BE2C (cell line): ENCODE measurements at regions not wholly inside any gene's neighbourhood (a gene's known extent, or its start where the extent isn't known, plus 50 kb on each side); places are given as distances from the start of the nearest gene placed in this dataset.

Experiments
- DNase-seq: peaks from one replicate; pipeline ENCODE4 v3.0.0-alpha.2; 2020
- H3K27me3 ChIP-seq: fragments of 250-450 bp; sonication (Bioruptor Pico); 2 replicates; pipeline ENCODE4 v1.5.1; 2020; ENCODE audit warnings: mild to moderate bottlenecking
- H3K36me3 ChIP-seq: fragments of 250-450 bp; sonication (Bioruptor Pico); 2 replicates; pipeline ENCODE4 v1.5.1; 2020; ENCODE audit warnings: mild to moderate bottlenecking
- H3K4me1 ChIP-seq: fragments of 250-450 bp; sonication (Bioruptor Pico); 2 replicates; pipeline ENCODE4 v1.5.1; 2020
- H3K4me3 ChIP-seq: 2 replicates; pipeline ENCODE4 v1.5.1; 2011; ENCODE audit warnings: low read depth, low read length
- H3K9me3 ChIP-seq: fragments of 250-450 bp; sonication (Bioruptor Pico); 2 replicates; pipeline ENCODE4 v1.5.1; 2020
- CTCF ChIP-seq: IDR thresholded peaks from 2 replicates; pipeline ENCODE4 v1.5.1; 2012; ENCODE audit warnings: mild to moderate bottlenecking, low read depth, low read length

GRCh38 chr6:65876668-65877067 is 169.6 kb upstream of the EYS start:
- Histone ChIP-seq H3K9me3 (no peaks in the 10 kb centered on the region), H3K36me3 (no peaks in the 10 kb centered on the region), H3K27me3 (no peaks in the 10 kb centered on the region), H3K4me1 (no peaks in the 10 kb centered on the region), H3K4me3 (no peak overlapping the region)
- DNase-seq = no peak
- no peak for TF ChIP-seq CTCF

GRCh38 chr6:65852369-65852852 is 145.4 kb upstream of the EYS start:
- TF ChIP-seq CTCF = no peak
- Histone ChIP-seq H3K36me3 (no peaks in the 10 kb centered on the region), H3K4me1 (no peaks in the 10 kb centered on the region), H3K9me3 (no peaks in the 10 kb centered on the region; the same call in 1 of the 2 replicates), H3K4me3 (no peak overlapping the region), H3K27me3 (no peaks in the 10 kb centered on the region)
- no peak for DNase-seq

GRCh38 chr6:65830151-65830550 is 123.1 kb upstream of the EYS start:
- no peaks in the 10 kb centered on the region for H3K4me1 ChIP-seq
- DNase-seq = no peak
- H3K36me3 ChIP-seq = no peaks in the 10 kb centered on the region
- H3K27me3 ChIP-seq = no peaks in the 10 kb centered on the region
- no peak overlapping the region for H3K4me3 ChIP-seq
- no peaks in the 10 kb centered on the region for H3K9me3 ChIP-seq
- TF ChIP-seq CTCF = no peak

GRCh38 chr6:65819152-65819551 is 112.1 kb upstream of the EYS start:
- no peak for TF ChIP-seq CTCF
- no peaks in the 10 kb centered on the region for H3K36me3 ChIP-seq
- H3K4me3 ChIP-seq = no peak overlapping the region
- H3K27me3 ChIP-seq = no peaks in the 10 kb centered on the region
- no peaks in the 10 kb centered on the region for H3K4me1 ChIP-seq
- no peak for DNase-seq
- H3K9me3 ChIP-seq = no peaks in the 10 kb centered on the region

GRCh38 chr6:65818576-65818975 is 111.5 kb upstream of the EYS start:
- TF ChIP-seq CTCF = no peak
- Histone ChIP-seq H3K36me3 (no peaks in the 10 kb centered on the region), H3K4me3 (no peak overlapping the region), H3K4me1 (no peaks in the 10 kb centered on the region), H3K27me3 (no peaks in the 10 kb centered on the region), H3K9me3 (no peaks in the 10 kb centered on the region)
- DNase-seq = no peak

GRCh38 chr6:65816991-65817390 is 110.0 kb upstream of the EYS start:
- Histone ChIP-seq H3K4me1 (no peaks in the 10 kb centered on the region), H3K27me3 (no peaks in the 10 kb centered on the region), H3K9me3 (no peaks in the 10 kb centered on the region), H3K4me3 (no peak overlapping the region), H3K36me3 (no peaks in the 10 kb centered on the region)
- no peak for TF ChIP-seq CTCF
- DNase-seq = no peak
